ENCODE measurements at regions not wholly inside any gene's neighbourhood (a gene's known extent, or its start where the extent isn't known, plus 50 kb on each side); places are given as distances from the start of the nearest gene placed in this dataset.
A peak's percentile ranks its signal among the peaks of the same experiment; 100 is the strongest.

GRCh38 chr14:80378084-80378690, 166.9 kb upstream of the DIO2 start:
- no peak for DNase-seq

GRCh38 chr14:80364816-80365215, 153.5 kb upstream of the DIO2 start:
- DNase-seq, result no peak

- DNase-seq, result peak; percentile 11 to 39
Measured at GRCh38 chr14:80364274-80364673, 153.0 kb upstream of the DIO2 start.

DNA sequence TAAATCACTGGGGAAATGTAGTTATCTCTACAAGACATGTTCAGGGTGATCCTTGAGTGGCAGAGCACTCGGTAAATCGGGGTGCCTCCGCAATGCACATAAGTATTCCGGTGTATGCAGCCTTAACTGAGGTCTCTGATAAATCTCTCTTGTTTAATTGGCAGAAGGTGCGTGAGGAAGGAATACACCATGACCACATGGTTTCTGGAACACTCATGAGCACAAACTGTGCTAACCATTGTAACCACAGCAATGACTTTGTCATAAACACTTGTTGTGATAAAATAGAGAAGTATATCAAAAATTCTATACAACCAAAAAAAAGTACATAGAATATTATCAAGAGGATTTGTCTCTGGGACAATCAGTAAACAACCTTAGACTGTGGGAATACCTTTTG, 146.8 kb upstream of the DIO2 start:
- DNase-seq, result no peak

DNA sequence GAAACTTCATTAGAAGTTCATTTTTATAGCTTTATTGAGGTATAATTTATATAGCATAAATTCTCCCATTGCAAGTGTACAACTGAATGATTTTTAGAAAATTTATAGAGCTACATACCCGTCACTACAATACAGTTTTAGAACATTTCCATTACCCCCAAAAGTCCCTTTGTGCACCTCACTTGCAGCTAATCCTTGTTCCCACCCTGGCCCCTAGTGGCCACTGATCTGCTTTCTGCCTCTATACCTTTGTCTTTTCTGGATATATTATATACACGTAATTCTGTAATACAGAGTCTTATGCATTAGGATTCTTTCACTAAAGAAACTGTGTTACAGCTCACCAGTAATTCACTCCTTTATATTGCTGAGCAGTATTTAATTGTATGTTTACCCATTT, 145.1 kb upstream of the DIO2 start:
- peak in 1 of 2 experiments; percentile 19 for DNase-seq

DNA sequence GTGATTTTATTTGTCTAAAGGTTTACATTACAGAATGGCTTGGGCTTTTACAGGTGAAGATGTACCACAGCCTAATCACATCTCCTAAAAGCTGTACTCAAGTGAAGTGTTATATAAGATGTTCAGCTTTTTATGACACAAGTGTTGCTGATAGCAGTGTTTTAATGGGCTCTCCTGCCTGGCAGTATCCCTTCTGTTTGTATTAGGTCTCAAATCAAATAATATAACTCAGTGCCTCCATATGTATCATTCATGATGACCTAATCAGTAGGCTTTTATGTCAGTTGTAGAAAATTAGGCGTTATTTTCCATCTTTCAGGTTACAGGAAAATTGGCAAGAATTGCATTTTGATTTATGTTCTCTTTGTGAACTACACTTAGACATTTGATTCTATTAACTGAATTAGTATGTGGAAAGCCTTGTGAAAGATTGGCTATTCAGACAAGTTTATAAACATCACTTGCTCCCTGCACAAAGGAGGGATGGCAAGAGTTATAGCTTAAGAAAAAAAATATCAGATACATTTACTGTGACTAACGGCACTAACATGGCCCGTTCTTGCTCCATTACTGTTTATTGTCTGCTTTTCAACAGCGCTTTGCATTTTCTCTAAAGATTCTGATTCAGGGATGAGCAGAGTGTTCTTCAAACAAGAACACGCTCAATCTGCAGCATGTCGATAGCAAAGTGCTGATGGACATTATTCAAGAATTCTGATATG, 143.7 kb upstream of the DIO2 start:
- DNase-seq, result no peak

DNA sequence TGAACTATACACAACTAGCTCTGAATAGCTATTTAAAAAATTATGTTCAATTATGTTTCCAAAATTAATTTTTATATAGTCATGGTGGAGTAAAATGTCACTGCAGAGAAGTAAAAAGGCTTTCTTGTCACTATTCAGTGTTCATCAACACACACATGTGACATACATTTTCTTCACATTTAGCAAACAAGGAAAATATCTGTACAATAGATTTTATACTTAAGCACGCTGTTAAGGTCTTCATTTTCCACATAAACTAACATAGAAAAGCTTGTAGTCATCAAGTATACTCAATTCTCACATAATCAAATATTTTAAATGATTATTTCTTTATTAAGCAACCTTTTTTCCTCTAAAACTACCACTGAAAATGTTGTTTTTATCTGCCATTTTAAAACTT, 141.2 kb upstream of the DIO2 start:
- DNase-seq, result no peak

DNA sequence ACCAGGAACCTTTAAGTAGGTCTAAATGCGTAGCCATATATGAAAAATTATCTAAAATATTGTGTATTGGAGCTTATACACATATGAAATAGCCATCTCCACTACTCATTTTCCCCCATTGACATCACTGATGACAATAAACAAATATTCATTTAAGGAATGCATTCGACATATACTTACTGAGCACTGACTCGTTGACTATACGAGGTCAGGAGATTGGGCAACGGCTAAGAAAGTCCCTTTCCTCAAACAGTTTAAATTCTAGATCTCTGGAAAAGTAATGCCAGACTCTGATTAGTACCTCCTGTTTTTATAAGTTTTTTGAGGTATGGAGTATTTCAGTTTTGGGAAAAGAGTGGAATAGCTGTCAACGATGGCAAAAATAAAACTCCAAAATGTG, 139.4 kb upstream of the DIO2 start:
- DNase-seq, result no peak

GRCh38 chr14:80346395-80346794, 135.1 kb upstream of the DIO2 start:
- no peak for DNase-seq

GRCh38 chr14:80344208-80344607, 132.9 kb upstream of the DIO2 start:
- no peak for DNase-seq

DNA sequence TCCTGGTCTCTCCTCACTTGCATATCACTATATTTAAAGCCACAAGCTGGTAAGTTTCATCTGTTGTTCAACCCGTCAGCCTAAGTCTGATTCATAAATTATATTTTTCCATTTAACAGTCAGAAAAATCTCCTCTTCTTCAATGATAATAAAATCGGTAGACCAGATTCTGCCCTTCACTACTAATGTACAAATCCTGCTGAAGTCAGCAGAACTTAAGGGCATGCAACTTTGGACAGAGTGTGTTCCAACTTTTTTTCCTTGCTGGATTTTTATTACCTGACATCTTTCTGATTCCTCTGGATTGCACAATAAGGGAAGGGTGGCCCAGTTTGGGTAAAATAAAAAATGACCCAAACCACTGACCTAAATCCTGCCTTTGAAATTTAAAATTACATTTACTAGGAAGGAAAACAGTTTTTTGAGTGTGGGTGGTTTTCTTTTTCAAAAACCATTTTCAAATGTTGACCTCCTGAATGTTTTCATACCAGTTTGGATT, 125.4 kb upstream of the DIO2 start:
- DNase-seq, result no peak

DNA sequence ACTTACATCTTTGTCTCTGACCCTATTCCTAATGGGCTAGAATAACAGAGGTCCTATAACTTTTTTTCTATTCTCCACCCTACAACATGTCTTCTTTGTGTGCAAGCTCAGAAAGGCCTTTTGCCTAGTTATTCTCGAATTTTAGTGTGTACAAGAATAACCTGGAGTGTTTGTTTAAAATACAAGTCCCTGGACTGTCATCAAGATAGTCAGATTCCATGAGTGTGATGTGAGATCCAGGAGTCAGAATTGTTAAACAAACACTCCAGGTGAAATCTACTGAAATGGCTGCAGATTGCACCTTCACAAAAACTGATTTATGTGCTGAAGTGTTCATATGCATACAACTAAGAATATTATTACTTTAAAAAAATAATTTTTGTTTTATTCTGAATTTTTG, 114.4 kb upstream of the DIO2 start:
- DNase-seq, result no peak

GRCh38 chr14:80325112-80325511, 113.8 kb upstream of the DIO2 start:
- no peak for DNase-seq

DNA sequence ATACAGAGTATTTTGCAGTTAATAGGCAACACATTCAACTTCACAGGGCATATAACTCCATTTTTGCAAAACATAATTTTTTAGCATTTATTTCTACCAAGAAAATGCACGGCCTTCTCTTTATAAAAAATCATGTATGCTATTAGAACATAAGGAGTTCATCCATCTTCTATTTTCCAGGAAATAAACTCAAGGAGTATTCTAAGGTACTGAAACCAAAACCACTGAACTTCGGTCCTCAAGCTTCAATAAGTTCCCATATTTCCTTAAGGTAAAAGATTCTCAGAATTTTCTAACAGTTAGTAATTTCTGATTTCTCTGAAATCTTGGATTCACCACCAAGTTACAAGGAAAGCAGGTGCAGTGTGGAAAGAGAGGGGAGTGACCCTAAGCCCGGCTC, 113.3 kb upstream of the DIO2 start:
- DNase-seq, result no peak

GRCh38 chr14:80323038-80323665, 111.8 kb upstream of the DIO2 start:
- DNase-seq, result no peak

- DNase-seq, result no peak
Measured at GRCh38 chr14:80316441-80316840, 105.1 kb upstream of the DIO2 start.

DNA sequence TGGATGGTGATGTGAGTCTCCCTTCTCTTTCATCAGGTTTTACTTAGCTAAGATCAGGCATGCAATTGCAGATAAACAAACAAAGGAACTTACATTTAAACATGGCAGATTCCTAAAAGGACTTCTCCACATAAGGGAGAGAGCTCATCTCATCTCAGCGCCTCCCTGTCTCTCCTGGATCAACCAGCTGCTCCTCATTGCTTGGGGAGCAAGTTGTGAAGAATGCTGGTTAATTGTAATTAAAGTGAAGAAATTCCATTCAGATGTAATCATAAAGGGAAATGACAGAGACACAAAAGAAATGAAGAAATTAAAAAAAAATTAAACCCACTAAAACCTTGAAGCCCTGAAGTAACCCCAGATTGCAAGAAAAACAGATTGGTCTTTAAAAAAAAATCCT, 104.4 kb upstream of the DIO2 start:
- DNase-seq, result no peak

DNA sequence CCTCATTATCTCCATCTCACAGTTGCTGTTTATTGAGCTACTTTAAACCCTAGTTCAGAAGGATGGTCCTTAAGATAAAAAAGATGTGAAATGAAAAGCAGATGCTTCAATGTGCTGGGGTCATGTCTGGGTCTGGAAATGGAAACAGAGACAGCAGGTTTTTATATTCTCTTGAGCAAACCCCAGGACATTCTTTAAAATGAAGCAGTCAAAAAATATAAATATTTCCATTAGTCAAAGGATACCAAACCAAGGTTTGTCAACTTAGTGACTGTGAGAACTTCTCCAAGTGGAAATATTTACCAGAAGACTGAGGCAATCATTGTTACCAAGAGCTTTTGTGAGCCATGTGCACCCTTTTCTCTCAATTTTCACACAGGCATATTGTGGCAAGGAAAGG, 102.5 kb upstream of the DIO2 start:
- no peak for DNase-seq

GRCh38 chr14:80310938-80311750, 99.8 kb upstream of the DIO2 start:
- DNase-seq, result no peak

DNA sequence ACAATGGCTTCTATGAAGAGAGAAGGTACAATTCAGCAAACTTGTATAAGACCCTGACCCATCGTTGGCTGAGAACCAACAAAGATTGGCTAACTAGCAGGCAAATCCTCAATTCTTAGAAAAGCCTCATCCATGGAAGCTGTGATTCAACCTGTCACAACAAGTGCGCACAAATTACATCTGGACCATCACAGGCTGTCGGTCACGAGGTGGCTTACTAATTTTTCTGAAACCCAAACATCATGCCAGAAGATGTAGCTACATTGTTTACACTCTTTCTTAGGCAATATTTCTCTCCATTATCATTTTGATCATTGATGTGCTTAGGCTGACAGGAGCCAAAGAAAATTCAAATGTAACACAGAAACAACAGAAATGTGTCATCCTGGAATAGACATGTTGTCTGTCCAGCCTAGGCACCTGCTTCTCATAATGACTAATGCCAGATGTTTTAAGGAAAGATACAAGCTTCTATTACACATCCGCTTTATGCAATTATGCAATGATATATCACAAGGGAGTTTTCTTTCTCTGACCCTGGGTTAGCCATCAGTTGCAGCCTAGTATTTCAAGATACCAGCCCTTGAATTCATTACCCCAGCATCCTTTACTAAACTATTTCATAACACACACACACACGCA, 92.9 kb upstream of the DIO2 start:
- no peak for DNase-seq

DNA sequence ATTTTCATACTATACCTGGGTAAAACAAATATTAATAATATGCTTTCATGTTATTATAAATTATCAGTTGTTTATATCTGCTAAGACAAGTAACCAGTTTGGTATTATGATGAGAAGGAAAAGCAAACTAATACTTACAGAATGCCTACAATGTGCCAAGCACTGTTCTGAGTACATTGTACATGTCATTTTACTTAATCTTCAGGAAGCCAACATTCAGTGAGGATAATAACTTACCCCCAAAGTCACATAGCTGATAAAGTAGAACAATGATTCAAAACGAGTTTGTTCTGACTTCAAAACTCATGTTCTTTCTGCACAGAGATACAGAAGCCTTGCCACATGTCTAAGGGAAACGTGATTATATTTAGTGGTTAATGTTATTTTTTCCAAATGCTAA, 89.0 kb upstream of the DIO2 start:
- no peak for DNase-seq

- no peak for DNase-seq
Measured at GRCh38 chr14:80298491-80299017, 87.2 kb upstream of the DIO2 start.

GRCh38 chr14:80291101-80291500, 79.8 kb upstream of the DIO2 start:
- no peak for DNase-seq

All from NCI-H446 (cell line).